ENCODE measurements at regions not wholly inside any gene's neighbourhood (a gene's known extent, or its start where the extent isn't known, plus 50 kb on each side); places are given as distances from the start of the nearest gene placed in this dataset.

GRCh38 chr2:220278022-220278421 is 650.6 kb downstream of the SLC4A3 start:
- DNase-seq (ENCODE audit: low spot score), result no peak

GRCh38 chr2:220279372-220279771 is 651.9 kb downstream of the SLC4A3 start:
- no peak for DNase-seq (ENCODE audit: low spot score)

- DNase-seq (ENCODE audit: low spot score), result no peak
Measured at GRCh38 chr2:220279840-220280239, 652.4 kb downstream of the SLC4A3 start.

DNA sequence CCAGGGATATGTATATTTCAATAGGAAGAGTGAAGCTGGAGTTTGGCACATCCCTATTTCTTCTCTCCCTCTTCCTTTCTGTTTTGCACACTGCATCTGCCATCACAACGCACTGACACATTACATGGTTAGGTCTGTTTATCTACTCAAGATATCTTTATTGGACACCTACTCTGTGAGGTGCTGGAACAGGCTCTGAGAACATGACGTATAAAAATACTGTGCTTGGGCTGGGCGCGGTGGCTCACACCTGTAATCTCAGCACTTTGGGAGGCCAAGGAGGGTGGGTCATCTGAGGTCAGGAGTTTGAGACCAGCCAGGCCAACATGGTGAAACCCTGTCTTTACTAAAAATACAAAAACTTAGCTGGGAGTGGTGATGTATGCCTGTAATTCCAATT is 653.3 kb downstream of the SLC4A3 start:
- DNase-seq (ENCODE audit: low spot score), result no peak

DNA sequence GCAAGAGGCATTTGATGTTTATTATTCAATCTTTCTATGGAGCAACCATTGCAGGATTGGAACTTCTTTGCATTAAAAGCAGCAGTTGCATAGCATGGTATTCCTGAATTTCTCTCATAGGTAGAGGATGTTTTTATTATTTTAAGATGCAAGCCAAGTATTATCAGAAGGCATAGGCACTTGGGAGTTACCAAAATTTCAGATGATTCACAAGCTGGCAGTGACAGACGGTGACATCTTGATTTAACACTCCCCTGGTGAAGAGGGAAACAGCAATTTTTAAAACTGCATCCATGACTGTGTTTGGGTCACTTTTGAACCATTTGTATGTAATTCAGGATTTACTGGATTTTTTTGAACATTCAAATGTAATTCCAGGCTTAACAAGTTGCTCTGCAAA is 654.3 kb downstream of the SLC4A3 start:
- no peak for DNase-seq (ENCODE audit: low spot score)

DNA sequence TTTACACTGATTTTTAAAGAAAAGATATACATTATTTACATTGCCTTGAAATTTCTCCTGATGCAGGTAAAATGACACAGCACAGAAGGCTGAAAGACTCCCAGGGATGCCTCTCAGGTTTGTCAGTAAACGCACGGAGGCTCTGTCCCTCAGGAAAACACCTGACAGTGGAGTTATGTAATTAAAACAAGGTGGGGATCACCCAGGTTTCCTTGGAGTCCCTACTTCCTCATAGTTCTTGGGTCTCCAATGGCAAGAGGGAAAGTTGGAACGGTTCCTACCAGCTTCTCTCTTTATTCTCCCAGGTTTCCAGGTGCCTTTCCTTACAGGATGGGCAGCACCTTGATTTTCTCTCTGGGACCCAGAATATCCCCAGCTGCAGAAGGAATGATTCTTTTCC is 654.8 kb downstream of the SLC4A3 start:
- no peak for DNase-seq (ENCODE audit: low spot score)

- no peak for DNase-seq (ENCODE audit: low spot score)
Measured at GRCh38 chr2:220293966-220294365, 666.5 kb downstream of the SLC4A3 start.

DNA sequence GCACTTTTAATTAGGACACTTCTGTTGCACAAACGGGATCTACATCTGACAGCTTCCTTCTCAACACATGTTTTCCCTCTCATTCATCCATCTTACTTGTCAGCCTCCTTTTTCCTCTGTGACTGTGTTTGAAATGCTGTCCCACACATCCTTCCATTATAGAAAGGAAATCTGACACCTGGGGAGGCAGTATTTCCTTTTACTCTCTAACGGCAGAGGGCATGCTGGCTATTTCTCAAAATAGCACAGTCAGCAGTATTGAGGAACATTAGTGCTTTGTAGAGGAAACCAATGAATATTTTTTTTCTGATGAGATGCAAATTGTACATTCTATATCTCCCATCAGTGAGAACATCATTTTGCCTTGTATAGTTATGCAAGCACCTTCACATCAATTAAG is 668.7 kb downstream of the SLC4A3 start:
- DNase-seq (ENCODE audit: low spot score), result no peak

DNA sequence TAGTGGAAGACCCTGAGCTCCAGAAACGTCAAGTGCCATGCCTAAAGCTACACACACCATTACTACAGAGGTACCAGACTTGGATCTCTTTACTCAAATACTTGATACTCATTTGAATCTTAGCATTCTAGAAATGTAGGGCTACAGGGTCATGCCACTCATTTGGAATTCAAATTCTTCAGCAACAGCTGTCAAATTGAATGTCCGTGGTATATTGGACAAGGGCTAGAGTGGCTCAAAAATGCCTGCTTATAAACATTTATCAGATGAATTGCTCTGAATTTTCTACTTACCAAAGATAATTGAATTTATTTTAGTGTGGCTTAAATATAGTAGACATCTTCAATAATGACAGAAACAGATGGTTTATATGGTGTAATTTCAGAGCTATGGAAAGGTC is 669.7 kb downstream of the SLC4A3 start:
- DNase-seq (ENCODE audit: low spot score), result no peak

DNA sequence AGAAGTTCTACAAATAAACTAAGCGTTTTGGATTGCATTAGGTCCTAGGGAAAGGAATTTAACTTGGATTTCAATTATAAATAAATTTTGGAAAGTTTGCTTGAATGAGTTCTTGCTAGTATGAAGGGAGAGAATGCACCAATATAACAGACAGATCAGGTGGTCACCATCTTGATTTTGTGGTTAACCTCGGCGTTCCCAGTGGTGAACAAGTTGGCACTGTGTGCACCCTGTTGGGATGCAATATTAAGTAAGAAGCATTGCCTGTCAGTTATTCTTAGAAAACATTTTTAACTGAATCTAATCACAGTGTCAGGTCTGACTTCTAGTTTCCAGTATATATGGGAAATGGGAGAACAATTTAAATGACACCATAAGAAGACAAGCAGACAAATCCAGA is 673.4 kb downstream of the SLC4A3 start:
- no peak for DNase-seq (ENCODE audit: low spot score)

DNA sequence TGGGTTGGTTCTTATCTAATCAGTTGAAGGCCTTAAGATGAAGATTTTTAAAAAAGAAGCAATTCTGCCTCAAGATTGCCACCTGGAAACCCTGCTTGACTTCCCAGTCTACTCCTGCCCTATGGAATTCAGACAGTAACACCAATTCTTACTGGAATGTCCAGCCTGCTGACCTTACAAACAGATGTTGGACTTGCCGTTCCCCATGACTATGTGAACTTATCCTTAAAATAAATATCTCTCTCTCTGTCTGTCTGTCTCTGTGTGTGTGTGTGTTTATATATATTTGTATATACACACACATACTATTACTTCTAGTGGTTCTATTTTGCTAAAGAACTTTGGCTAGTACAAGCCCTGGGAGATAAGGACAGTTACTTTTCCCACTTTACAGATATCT is 675.3 kb downstream of the SLC4A3 start:
- no peak for DNase-seq (ENCODE audit: low spot score)

DNA sequence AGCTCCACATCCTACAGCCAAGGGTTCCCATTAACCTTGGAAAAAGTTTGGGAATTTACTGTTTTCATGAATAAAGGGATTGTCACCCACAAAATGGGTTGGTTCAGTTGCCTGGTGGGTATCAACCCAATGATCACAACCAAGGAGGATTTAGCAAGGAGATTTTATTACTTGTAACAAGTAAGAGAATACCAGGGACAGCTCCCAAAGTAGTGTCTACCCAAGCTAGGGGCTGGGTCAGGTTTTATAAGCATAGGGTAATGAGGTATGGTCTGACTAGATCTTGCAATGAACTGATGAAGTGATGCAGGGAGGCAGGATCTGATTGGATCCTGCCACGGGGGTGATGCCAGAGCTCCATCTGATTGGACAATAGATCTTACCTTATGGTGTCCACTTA is 681.8 kb downstream of the SLC4A3 start:
- DNase-seq (ENCODE audit: low spot score), result no peak

GRCh38 chr2:220310451-220310861 is 683.0 kb downstream of the SLC4A3 start:
- DNase-seq (ENCODE audit: low spot score), result no peak

- no peak for DNase-seq (ENCODE audit: low spot score)
Measured at GRCh38 chr2:220315098-220315823, 687.8 kb downstream of the SLC4A3 start.

DNA sequence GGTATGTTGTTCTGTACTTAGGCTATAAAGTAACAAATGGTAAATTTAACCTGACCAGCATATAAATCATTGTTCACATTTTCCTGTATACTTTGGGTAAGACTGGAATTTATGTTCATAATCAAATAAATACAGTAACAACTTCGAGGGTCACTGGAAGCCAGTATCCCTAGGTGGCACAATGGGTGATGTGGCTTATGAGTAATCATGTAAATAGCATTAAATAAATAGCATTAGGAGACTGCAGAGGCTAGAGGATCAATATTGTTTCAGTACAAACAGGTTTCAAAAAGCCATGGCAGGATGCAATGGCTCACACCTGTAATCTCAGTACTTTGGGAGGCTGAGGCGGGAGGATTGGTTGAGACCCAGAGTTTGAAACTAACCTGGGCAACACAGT is 690.6 kb downstream of the SLC4A3 start:
- DNase-seq (ENCODE audit: low spot score), result no peak

- no peak for DNase-seq (ENCODE audit: low spot score)
Measured at GRCh38 chr2:220318508-220318907, 691.1 kb downstream of the SLC4A3 start.

DNA sequence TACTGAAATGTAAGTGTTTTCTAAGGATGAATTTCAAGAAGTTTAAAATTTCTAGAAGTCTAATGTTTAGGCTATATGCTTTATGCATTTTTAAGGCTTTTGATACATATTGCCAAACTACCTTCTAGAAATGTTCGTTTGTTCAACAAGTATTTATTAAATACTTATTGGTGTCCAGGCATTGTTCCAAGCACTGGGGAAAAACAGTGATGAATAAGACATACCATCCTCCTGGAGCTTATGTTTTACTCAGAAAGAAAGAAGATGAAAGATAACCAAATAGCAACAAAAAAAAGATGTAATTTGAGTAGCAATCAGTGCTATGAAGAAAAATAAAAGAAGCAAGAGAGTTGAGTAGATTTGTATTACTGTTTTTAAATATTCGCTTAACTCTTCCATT is 692.9 kb downstream of the SLC4A3 start:
- DNase-seq (ENCODE audit: low spot score), result no peak

- DNase-seq (ENCODE audit: low spot score), result no peak
Measured at GRCh38 chr2:220332886-220333285, 705.5 kb downstream of the SLC4A3 start.

GRCh38 chr2:220334210-220334609 is 706.8 kb downstream of the SLC4A3 start:
- no peak for DNase-seq (ENCODE audit: low spot score)

- DNase-seq (ENCODE audit: low spot score), result no peak
Measured at GRCh38 chr2:220334871-220335590, 707.6 kb downstream of the SLC4A3 start.

DNA sequence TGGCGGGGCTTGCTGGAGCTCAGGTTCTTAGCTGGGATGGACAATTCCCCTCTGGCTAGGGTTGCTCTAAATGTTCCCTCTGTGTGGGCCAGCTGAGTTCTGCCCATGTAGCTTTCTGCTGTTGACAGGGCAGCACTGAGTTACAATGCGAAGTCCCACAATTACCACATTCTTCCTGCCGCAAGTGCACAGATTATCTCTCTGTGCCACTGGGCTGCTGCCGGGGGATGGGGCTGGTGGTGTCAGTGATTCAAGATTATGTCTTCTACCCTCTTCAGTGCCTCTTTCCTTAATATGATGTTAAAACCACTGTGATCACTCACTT is 708.1 kb downstream of the SLC4A3 start:
- no peak for DNase-seq (ENCODE audit: low spot score)

DNA sequence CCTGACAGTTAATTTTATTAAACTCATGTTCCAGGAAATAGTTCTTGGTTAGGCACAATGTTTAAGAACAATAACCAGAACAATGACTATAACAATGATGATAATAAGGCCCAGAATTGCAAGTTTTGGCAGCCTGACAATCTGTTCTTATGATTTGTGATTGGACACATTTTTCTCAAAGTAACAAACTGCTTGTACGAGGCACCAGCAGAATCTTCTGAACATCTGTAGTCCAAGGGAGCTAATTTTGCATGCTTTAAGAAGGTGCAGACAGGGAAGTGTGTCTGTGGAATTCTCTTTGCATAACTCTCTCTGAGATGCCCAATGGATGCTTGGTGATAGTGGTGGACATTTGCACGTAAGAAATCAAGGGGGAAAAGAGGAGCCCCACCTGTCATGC is 709.3 kb downstream of the SLC4A3 start:
- no peak for DNase-seq (ENCODE audit: low spot score)

- DNase-seq (ENCODE audit: low spot score), result no peak
Measured at GRCh38 chr2:220337611-220338440, 710.4 kb downstream of the SLC4A3 start.

Measured in CD4-positive, alpha-beta T cell treated with Interleukin-6 at 100 ng/mL for 8 hours (primary cell).